ENCODE measurements at regions not wholly inside any gene's neighbourhood (a gene's known extent, or its start where the extent isn't known, plus 50 kb on each side); places are given as distances from the start of the nearest gene placed in this dataset.

GRCh38 chr13:111456452-111457230, 136.2 kb downstream of the TEX29 start:
- TF ChIP-seq CTCF (IDR thresholded peaks at IDR 0.05; ENCODE audit: insufficient read depth, low read depth, low read length) (no peak), EZH2 (IDR thresholded peaks at IDR 0.05; ENCODE audit: insufficient read depth, low read length) (no peak)
